Epithelial cell of proximal tubule (primary cell): ENCODE measurements at regions not wholly inside any gene's neighbourhood (a gene's known extent, or its start where the extent isn't known, plus 50 kb on each side); places are given as distances from the start of the nearest gene placed in this dataset.

Source experiments
- DNase-seq: peaks from one replicate; pipeline ENCODE4 v3.0.0-alpha.2; 2011; ENCODE audit warnings: low read depth
- H3K4me3 ChIP-seq: 2 replicates; pipeline ENCODE4 v1.5.1; 2011; ENCODE audit warnings: low read depth, mild to moderate bottlenecking, low read length
- CTCF ChIP-seq: conservative IDR thresholded peaks from 2 replicates; pipeline ENCODE4 v1.5.1; 2012; ENCODE audit warnings: low read depth, mild to moderate bottlenecking, low read length

- no peak overlapping the region for H3K4me3 ChIP-seq
- no peak for DNase-seq
- TF ChIP-seq CTCF: no peak
Observed at GRCh38 chr17:72445055-72445991, 324.5 kb downstream of the SOX9 start.

GRCh38 chr17:72446118-72446517, 325.3 kb downstream of the SOX9 start:
- no peak for DNase-seq
- no peak for TF ChIP-seq CTCF
- no peak overlapping the region for H3K4me3 ChIP-seq

GRCh38 chr17:72446525-72447250, 325.9 kb downstream of the SOX9 start:
- TF ChIP-seq CTCF: no peak
- no peak overlapping the region for H3K4me3 ChIP-seq
- DNase-seq: no peak

GRCh38 chr17:72447251-72447640, 326.4 kb downstream of the SOX9 start:
- no peak overlapping the region for H3K4me3 ChIP-seq
- DNase-seq: no peak
- no peak for TF ChIP-seq CTCF

GRCh38 chr17:72448019-72448418, 327.2 kb downstream of the SOX9 start:
- DNase-seq: no peak
- no peak overlapping the region for H3K4me3 ChIP-seq

GRCh38 chr17:72452286-72453173, 331.7 kb downstream of the SOX9 start:
- no peak for DNase-seq
- no peak for TF ChIP-seq CTCF
- H3K4me3 ChIP-seq: no peak overlapping the region

More at GRCh38 chr17:72448019-72448418, 327.2 kb downstream of the SOX9 start:
- TF ChIP-seq CTCF: no peak
